Renal cortex interstitium (tissue), 11 donors: ENCODE measurements at regions not wholly inside any gene's neighbourhood (a gene's known extent, or its start where the extent isn't known, plus 50 kb on each side); places are given as distances from the start of the nearest gene placed in this dataset.
"Not testable (repeated sequence)": the region's sequence is repeated elsewhere in the genome, so short reads cannot be mapped to it uniquely, and the experiment has no call there.

Source experiments
- DNase-seq, 11 donors: peaks; one replicate each; pipeline ENCODE4 v3.0.0-alpha.2; 2013; ENCODE audit warnings: low read depth in 9 of 11, low spot score in 4 of 11; ENCODE audit errors: extremely low read depth in 1 of 11

DNA sequence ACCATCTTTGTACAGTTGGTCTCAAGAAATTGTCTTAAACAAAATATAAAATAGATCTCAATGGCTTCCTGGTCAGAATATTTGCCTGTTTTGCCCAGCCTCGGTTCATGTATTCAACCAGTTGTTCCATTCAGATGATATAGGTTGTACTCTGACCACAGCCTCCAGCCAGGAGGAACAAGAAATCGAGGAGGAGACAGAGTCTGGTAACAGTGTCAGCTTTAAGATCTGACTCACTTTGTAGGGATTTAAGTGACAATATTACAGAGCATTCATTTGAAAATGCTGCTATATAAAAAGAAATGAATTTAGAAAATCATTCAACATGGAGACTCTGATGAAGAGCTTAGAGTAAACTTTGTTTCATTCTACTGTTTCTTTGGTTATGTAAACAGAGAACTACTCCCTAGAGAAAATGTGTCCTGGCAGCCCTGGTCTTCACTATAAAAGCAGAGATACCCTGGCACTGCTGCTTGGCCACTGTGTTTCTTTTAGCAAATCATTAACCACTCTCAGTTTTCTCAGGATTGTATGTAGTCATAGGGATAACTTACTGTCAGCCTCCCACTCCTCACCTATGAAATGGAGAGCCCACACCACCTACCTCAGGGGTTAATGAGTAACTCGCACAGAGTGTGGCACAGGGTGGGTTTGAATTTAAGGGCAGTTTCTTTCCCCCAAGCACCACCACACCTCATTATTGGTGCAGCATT, 53.5 kb downstream of the PAGE2 start:
- peak in 6 of 11 donors; percentile 14 to 46 (median 23) for DNase-seq

GRCh38 chrX:55142919-55143310, 54.1 kb downstream of the PAGE2 start:
- no peak for DNase-seq

DNA sequence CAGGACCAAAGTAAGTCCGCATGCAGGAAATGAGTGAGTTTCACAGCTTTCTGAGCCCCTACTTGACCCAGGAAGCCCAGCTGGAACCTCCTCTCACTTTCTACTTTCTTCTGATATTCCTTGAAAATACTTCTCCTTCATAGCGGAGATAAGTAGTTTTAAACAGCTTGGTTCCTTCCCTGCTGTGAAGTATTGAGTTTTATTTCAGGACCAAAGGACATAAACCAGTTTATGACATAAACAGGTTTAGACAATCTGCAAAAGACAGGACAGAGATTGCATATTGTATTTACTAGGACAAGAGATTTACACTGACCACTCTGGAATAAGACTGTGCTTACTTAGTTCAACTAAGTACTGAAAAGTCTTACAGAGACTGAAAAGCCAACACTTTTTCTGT, 54.8 kb downstream of the PAGE2 start:
- DNase-seq: no peak

DNA sequence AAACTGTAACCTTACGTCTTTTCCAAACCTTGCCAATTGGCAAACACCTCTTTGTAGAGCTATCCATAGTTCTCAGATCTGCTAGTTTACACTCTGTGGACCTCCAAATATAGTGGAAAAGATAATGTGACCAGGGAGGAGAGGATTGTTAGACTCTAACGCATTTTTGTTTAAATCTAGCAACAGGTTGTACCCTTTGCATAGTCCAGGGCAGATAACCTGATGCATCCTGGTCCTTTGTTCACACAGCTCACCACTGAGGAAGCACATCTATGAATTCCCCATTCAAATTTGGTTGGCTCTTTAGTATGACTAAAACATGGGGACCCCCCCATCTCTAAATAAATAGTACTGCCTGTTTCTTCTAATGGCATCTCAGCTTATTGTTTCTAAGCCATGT, 55.9 kb downstream of the PAGE2 start:
- DNase-seq: no peak

DNA sequence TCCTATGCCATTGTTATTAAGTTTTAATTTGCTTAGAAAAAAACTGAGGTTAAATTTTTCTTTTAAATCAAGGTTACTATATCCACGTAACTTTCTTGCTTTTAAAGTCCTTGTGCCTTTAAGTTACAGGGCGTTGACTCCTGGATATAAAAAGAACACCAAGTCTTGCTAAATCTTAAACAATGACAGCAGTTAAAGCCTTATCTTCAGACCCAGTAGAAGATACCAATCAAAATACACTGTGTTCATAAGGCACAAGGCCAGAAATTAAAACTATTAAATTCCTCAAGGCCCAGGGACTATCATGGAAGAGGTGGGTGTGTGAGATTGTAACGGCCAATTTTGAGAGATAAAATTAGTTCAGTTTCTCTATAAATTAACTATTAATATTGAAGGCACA, 60.4 kb downstream of the PAGE2 start:
- no peak for DNase-seq

DNA sequence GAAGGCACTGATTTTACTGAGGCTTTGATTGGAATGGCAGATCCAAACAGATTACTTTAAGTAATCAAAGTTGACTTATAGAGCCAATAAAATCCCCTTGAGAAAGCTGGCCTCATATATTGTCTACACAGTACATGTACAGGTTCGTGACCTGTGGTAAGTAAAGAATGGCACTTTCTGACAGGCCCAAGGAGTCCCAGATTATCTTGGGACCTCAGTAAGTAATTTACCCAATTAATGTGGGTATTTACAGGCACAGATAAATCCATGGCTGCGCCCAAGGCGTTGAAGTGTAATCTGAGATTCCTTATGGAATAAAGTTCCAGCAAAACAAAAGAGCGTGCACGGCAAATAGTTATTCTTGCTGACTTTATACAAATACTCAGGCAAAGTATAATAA, 62.4 kb downstream of the PAGE2 start:
- no peak for DNase-seq

- DNase-seq: no peak
Measured at GRCh38 chrX:55159551-55159950, 60.6 kb upstream of the PAGE5 start.

DNA sequence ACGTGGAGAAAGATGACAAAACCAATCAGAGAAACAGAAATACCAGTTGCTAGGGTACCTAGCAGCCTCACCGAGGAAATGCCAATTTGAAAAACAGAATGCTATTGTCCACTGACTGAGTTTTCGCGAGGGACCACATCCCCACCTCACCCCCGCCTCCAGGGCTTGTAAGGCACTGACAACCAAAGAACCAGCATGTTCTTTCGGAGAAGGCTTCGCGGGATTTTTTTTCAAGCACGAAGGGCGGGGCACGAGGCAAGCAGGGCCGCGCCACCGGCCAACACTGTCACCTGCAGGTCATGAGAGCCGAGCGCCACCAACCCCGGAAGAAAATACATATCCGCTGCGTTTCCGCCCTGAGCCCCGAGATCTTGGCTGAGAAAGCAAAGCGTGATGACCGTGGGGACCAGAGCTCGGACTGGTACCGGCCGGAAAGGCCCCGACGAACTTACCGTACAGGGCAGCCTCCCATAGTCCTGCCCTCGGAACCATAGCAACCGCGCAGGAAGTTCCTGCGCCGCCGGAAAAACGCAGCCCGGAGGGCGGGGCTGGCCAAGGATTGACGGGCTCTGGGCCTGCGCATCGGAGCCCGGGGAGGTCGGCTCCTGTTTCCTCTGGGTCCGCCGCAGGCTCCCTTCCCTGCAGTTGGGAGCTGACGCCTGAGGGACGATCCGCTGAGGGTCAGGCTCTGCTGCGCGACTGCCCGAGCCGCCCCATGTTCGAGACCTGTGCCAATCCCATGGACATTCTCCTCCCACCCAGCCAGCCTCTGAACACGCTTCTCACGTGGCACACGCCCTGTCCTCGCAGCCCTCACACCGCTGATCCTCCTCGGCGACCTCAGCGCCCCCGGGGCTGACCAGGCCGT, 59.2 kb upstream of the PAGE5 start:
- peak; percentile 75 to 84 (median 80) for DNase-seq

GRCh38 chrX:55161581-55161980, 58.6 kb upstream of the PAGE5 start:
- DNase-seq: no peak

- DNase-seq: no peak
Measured at GRCh38 chrX:55163171-55163570, 57.0 kb upstream of the PAGE5 start.

DNA sequence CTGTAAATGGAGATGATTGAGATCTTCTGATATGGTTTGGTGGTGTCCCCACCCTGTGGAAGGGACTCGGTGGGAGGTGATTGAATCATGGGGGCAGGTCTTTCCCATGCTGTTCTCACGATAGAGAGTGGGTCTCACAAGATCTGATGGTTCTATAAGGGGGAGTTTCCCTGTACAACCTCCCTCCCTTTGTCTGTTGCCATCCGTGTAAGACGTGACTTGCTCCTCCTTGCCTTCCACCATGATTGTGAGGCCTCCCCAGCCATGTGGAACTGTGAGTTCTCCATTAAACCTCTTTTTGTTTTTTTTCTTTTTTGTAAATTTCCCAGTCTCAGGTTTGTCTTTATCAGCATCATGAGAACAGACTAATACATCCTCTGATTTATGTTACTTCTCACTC, 55.1 kb upstream of the PAGE5 start:
- not testable (repeated sequence) for DNase-seq

DNA sequence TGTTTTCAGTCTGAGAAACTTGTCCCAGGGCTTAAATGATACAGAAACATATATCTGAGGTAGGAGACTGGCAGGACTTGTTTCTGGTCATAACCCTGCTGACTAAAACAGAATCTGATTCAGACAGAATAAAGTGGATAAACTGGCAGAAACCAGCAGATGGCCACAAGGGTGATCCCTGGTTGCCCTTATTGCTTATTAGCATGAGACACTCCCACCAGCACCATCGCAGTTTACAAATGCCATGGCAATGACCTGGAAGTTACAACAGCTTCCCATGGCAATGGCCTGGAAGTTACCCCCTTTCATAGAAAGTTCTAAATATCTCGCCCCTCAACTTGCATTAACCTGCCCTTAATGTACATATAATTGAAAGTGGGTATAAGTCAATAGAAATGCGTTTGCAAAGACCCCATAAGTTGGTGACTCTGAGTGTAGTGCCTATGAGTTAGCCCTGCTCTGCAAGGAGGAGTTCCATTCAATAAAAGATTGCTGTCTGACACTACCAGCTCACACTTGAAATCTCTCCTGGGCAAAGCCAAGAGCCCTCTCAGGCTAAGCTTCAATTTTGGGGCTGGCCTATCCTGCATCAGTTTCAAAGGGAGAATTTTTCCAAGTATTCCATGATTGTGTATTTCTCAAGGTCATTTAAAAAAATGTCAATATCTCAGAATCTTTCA, 52.9 kb upstream of the PAGE5 start:
- no peak for DNase-seq

- DNase-seq: no peak
Measured at GRCh38 chrX:55167901-55168300, 52.2 kb upstream of the PAGE5 start.

DNA sequence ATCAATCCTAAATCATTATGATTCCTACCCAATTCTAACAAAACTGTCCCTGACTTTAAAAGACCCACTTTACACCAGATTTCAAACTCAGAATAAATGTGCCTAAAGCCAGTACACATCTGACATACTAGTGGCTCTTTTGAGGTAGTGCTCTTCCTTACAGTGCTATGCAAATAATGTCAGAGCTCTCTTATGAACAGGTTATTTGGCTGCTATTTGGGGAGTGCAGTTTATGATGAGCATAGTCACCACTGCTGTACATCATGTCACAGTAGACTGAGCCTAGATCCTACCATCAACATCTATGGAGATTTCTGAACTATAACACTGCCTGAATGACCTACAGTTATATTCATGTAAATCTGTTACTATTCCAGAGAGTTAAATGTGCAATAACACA, 50.4 kb upstream of the PAGE5 start:
- no peak for DNase-seq
